ENCODE measurements at regions not wholly inside any gene's neighbourhood (a gene's known extent, or its start where the extent isn't known, plus 50 kb on each side); places are given as distances from the start of the nearest gene placed in this dataset.

DNA sequence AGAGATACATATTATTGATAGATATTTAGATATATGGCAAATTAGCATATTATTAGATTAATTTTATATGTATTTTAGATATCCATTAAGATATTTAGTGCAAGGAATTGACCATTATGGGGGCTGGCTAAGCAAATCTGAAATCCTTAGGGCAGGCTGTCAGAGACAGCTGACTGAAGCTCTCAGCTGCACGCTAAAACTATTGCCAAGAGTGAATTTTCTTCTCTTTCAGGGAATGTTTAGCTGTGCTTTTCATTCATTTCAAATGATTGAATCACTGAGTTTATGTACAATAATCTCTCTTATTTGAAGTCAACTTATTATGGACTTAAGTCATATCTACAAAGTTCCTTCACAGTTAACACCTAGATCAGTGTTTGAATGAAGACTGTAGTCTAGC is 566.5 kb downstream of the LRFN5 start:
- Histone ChIP-seq H3K4me2 (ENCODE audit: low read depth, low read length) (no peak overlapping the region), H3K18ac (ENCODE audit: low read depth, low read length) (no peak overlapping the region), H3K23ac (ENCODE audit: low read depth, low read length) (no peak overlapping the region), H3K4ac (ENCODE audit: low read depth, low read length) (no peak overlapping the region), H3K27ac (ENCODE audit: insufficient read depth, low read length) (no peak overlapping the region), H2BK5ac (ENCODE audit: low read depth, low read length, poor library complexity, severe bottlenecking) (no peak overlapping the region), H3K4me1 (ENCODE audit: control insufficient read depth, insufficient read depth, low read length) (no peaks in the 10 kb centered on the region), H4K91ac (ENCODE audit: insufficient read depth, low read depth, low read length) (no peak overlapping the region), H3K9ac (ENCODE audit: low read depth, low read length) (no peak overlapping the region), H3K56ac (ENCODE audit: extremely low read depth, insufficient read depth, low read length) (no peak overlapping the region), H4K20me1 (ENCODE audit: insufficient read depth, low read length) (no peaks in the 10 kb centered on the region), H3K9me3 (ENCODE audit: control insufficient read depth, insufficient read depth, low read length) (no peaks in the 10 kb centered on the region), H3K36me3 (ENCODE audit: control insufficient read depth, insufficient read depth, low read length) (no peaks in the 10 kb centered on the region), H3K4me3 (ENCODE audit: insufficient read depth, low read depth, low read length) (no peak overlapping the region), H3K9me1 (ENCODE audit: insufficient read depth, low read length) (no peaks in the 10 kb centered on the region), H2BK15ac (ENCODE audit: low read depth, low read length) (no peak overlapping the region), H2AK5ac (ENCODE audit: low read depth, low read length) (no peak overlapping the region), H3K79me1 (ENCODE audit: low read depth in 1 of 2, low read length in 2 of 2) (no peaks in the 10 kb centered on the region), H4K8ac (ENCODE audit: low read depth in 2 of 2, low read length in 2 of 2) (no peak overlapping the region), H2BK20ac (ENCODE audit: low read depth, low read length) (no peak overlapping the region), H2AK9ac (replicated peaks; ENCODE audit: low read depth, low read length, poor library complexity) (no peak overlapping the region), H2BK120ac (ENCODE audit: low read depth, low read length) (no peak overlapping the region), H4K5ac (ENCODE audit: low read depth, low read length) (no peak overlapping the region), H3K27me3 (ENCODE audit: control insufficient read depth, insufficient read depth, low read length) (no peaks in the 10 kb centered on the region), H2AFZ (replicated peaks; ENCODE audit: low read length, poor library complexity) (no peak overlapping the region), H3K14ac (replicated peaks; ENCODE audit: low read depth, low read length) (no peak overlapping the region)
- in situ Hi-C loops (cut with MboI; ENCODE audit: low sequenced_read_pairs) = no loop called here
- no TSS peak for BruUV-seq (replicated peaks)
- dilution Hi-C loops (cut with HindIII; ENCODE audit: low sequenced_read_pairs, unreplicated experiment) = no loop called here
- intact Hi-C loops (cut with micrococcal nuclease) = no loop called here
- ChIA-PET POLR2A (ENCODE audit: unreplicated experiment) (no interaction called here), CTCF (no interaction called here)
- no CpG with 5 or more reads among the region's 1 CpG for WGBS, 2 experiments (ENCODE audit: extremely low coverage in 2 of 2, insufficient read length in 1 of 2)
- no peak for DNase-seq
- TF ChIP-seq MAZ (IDR thresholded peaks at IDR 0.05; ENCODE audit: borderline replicate concordance, low read depth, low read length) (no peak), RCOR1 (IDR thresholded peaks at IDR 0.05; ENCODE audit: insufficient replicate concordance, low read length) (no peak), NFE2L2 (IDR thresholded peaks at IDR 0.05; ENCODE audit: low read depth, low read length) (no peak), CHD1 (IDR thresholded peaks at IDR 0.05; ENCODE audit: low read depth, low read length) (no peak), RAD21 (IDR thresholded peaks at IDR 0.05; ENCODE audit: low read length) (no peak), MAFK (IDR thresholded peaks at IDR 0.05; ENCODE audit: low read depth, low read length) (no peak)
- TF ChIP-seq, protein P1, sequence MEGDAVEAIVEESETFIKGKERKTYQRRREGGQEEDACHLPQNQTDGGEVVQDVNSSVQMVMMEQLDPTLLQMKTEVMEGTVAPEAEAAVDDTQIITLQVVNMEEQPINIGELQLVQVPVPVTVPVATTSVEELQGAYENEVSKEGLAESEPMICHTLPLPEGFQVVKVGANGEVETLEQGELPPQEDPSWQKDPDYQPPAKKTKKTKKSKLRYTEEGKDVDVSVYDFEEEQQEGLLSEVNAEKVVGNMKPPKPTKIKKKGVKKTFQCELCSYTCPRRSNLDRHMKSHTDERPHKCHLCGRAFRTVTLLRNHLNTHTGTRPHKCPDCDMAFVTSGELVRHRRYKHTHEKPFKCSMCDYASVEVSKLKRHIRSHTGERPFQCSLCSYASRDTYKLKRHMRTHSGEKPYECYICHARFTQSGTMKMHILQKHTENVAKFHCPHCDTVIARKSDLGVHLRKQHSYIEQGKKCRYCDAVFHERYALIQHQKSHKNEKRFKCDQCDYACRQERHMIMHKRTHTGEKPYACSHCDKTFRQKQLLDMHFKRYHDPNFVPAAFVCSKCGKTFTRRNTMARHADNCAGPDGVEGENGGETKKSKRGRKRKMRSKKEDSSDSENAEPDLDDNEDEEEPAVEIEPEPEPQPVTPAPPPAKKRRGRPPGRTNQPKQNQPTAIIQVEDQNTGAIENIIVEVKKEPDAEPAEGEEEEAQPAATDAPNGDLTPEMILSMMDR (conservative IDR thresholded peaks at IDR 0.05; ENCODE audit: low read depth, low read length) = no peak
- TF ChIP-seq, protein P2, sequence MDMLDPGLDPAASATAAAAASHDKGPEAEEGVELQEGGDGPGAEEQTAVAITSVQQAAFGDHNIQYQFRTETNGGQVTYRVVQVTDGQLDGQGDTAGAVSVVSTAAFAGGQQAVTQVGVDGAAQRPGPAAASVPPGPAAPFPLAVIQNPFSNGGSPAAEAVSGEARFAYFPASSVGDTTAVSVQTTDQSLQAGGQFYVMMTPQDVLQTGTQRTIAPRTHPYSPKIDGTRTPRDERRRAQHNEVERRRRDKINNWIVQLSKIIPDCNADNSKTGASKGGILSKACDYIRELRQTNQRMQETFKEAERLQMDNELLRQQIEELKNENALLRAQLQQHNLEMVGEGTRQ (IDR thresholded peaks at IDR 0.05; ENCODE audit: low read depth, low read length) = no peak
- no peak for ATAC-seq (ENCODE audit: low read depth)
